GM21717 (cell line): ENCODE measurements at regions not wholly inside any gene's neighbourhood (a gene's known extent, or its start where the extent isn't known, plus 50 kb on each side); places are given as distances from the start of the nearest gene placed in this dataset.

Experiments used
- ATAC-seq: cut with Tn5 transposase; IDR thresholded peaks from one replicate; pipeline ENCODE4 v1.9.1; 2021; ENCODE audit warnings: mild to moderate bottlenecking, moderate library complexity; ENCODE audit not compliant: unreplicated experiment

GRCh38 chr20:40188319-40188718 lies 500.7 kb downstream of the MAFB start:
- no peak for ATAC-seq

- no peak for ATAC-seq
Measured at GRCh38 chr20:40186826-40187225, 502.2 kb downstream of the MAFB start.

GRCh38 chr20:40181676-40182075 lies 507.4 kb downstream of the MAFB start:
- no peak for ATAC-seq

- ATAC-seq = no peak
Measured at GRCh38 chr20:40176098-40176841, 512.8 kb downstream of the MAFB start.

GRCh38 chr20:40175296-40175695 lies 513.7 kb downstream of the MAFB start:
- ATAC-seq = no peak

GRCh38 chr20:40173872-40174271 lies 515.2 kb downstream of the MAFB start:
- no peak for ATAC-seq

- ATAC-seq = no peak
Measured at GRCh38 chr20:40168981-40169620, 519.9 kb downstream of the MAFB start.

GRCh38 chr20:40161391-40161790 lies 527.6 kb downstream of the MAFB start:
- ATAC-seq = no peak

- no peak for ATAC-seq
Measured at GRCh38 chr20:40160097-40160550, 528.9 kb downstream of the MAFB start.

- no peak for ATAC-seq
Measured at GRCh38 chr20:40159276-40159675, 529.8 kb downstream of the MAFB start.

- peak; percentile 95 for ATAC-seq
Measured at GRCh38 chr20:40156600-40157317, 532.3 kb downstream of the MAFB start.

- no peak for ATAC-seq
Measured at GRCh38 chr20:40154514-40154913, 534.5 kb downstream of the MAFB start.

GRCh38 chr20:40148886-40149285 lies 540.1 kb downstream of the MAFB start:
- no peak for ATAC-seq

- ATAC-seq = no peak
Measured at GRCh38 chr20:40146071-40146470, 543.0 kb downstream of the MAFB start.

GRCh38 chr20:40144581-40144980 lies 544.5 kb downstream of the MAFB start:
- no peak for ATAC-seq

- no peak for ATAC-seq
Measured at GRCh38 chr20:40134176-40134575, 554.9 kb downstream of the MAFB start.

- no peak for ATAC-seq
Measured at GRCh38 chr20:40120827-40121226, 568.2 kb downstream of the MAFB start.

GRCh38 chr20:40111282-40111681 lies 577.8 kb downstream of the MAFB start:
- ATAC-seq = no peak

GRCh38 chr20:40110311-40110831 lies 578.7 kb downstream of the MAFB start:
- no peak for ATAC-seq

GRCh38 chr20:40109136-40109535 lies 579.9 kb downstream of the MAFB start:
- ATAC-seq = no peak

- no peak for ATAC-seq
Measured at GRCh38 chr20:40108321-40108720, 580.7 kb downstream of the MAFB start.

GRCh38 chr20:40104959-40105358 lies 584.1 kb downstream of the MAFB start:
- no peak for ATAC-seq
